ENCODE measurements at regions not wholly inside any gene's neighbourhood (a gene's known extent, or its start where the extent isn't known, plus 50 kb on each side); places are given as distances from the start of the nearest gene placed in this dataset.

GRCh38 chr12:93027041-93027440, 97.9 kb upstream of the EEA1 start:
- intact Hi-C loops (cut with DNase I; ENCODE audit: low total_unique reads) = no loop called here
- no peaks in the 10 kb centered on the region for H3K27me3 ChIP-seq
- no peaks in the 10 kb centered on the region for H3K9me3 ChIP-seq
- H3K4me1 ChIP-seq = no peaks in the 10 kb centered on the region
- no peak for DNase-seq
- H3K4me3 ChIP-seq = no peak overlapping the region
- no peaks in the 10 kb centered on the region for H3K36me3 ChIP-seq
- H3K27ac ChIP-seq = no peak overlapping the region
- no peak for TF ChIP-seq CTCF (IDR thresholded peaks at IDR 0.05)
- TF ChIP-seq POLR2A (IDR thresholded peaks at IDR 0.05) = no peak

GRCh38 chr12:93029091-93029490, 100.0 kb upstream of the EEA1 start:
- H3K9me3 ChIP-seq = no peaks in the 10 kb centered on the region
- TF ChIP-seq CTCF (IDR thresholded peaks at IDR 0.05) (no peak), POLR2A (IDR thresholded peaks at IDR 0.05) (no peak)
- H3K4me3 ChIP-seq = no peak overlapping the region
- H3K27ac ChIP-seq = no peak overlapping the region
- H3K36me3 ChIP-seq = no peaks in the 10 kb centered on the region
- no peak for DNase-seq
- intact Hi-C loops (cut with DNase I; ENCODE audit: low total_unique reads) = no loop called here
- H3K4me1 ChIP-seq = no peaks in the 10 kb centered on the region
- no peaks in the 10 kb centered on the region for H3K27me3 ChIP-seq

- Histone ChIP-seq H3K27ac (no peak overlapping the region), H3K27me3 (no peaks in the 10 kb centered on the region), H3K4me1 (no peaks in the 10 kb centered on the region), H3K4me3 (no peak overlapping the region), H3K36me3 (no peaks in the 10 kb centered on the region), H3K9me3 (no peaks in the 10 kb centered on the region)
- intact Hi-C loops (cut with DNase I; ENCODE audit: low total_unique reads) = no loop called here
- DNase-seq = no peak
- TF ChIP-seq POLR2A (IDR thresholded peaks at IDR 0.05) = no peak
- TF ChIP-seq CTCF (IDR thresholded peaks at IDR 0.05) = no peak
Measured at GRCh38 chr12:93031028-93031427, 101.9 kb upstream of the EEA1 start.

- no peak for DNase-seq
- TF ChIP-seq POLR2A (IDR thresholded peaks at IDR 0.05) (no peak), CTCF (IDR thresholded peaks at IDR 0.05) (no peak)
- intact Hi-C loops (cut with DNase I; ENCODE audit: low total_unique reads) = no loop called here
- H3K27ac ChIP-seq = no peak overlapping the region
- no peak overlapping the region for H3K4me3 ChIP-seq
- H3K27me3 ChIP-seq = no peaks in the 10 kb centered on the region
- H3K36me3 ChIP-seq = no peaks in the 10 kb centered on the region
- no peaks in the 10 kb centered on the region for H3K4me1 ChIP-seq
- no peaks in the 10 kb centered on the region for H3K9me3 ChIP-seq
Measured at GRCh38 chr12:93032758-93033157, 103.7 kb upstream of the EEA1 start.

GRCh38 chr12:93033948-93034347, 104.9 kb upstream of the EEA1 start:
- H3K4me3 ChIP-seq = no peak overlapping the region
- no peak overlapping the region for H3K27ac ChIP-seq
- DNase-seq = no peak
- no peaks in the 10 kb centered on the region for H3K4me1 ChIP-seq
- no peaks in the 10 kb centered on the region for H3K9me3 ChIP-seq
- no peaks in the 10 kb centered on the region for H3K27me3 ChIP-seq
- intact Hi-C loops (cut with DNase I; ENCODE audit: low total_unique reads) = no loop called here
- TF ChIP-seq CTCF (IDR thresholded peaks at IDR 0.05) (no peak), POLR2A (IDR thresholded peaks at IDR 0.05) (no peak)
- no peaks in the 10 kb centered on the region for H3K36me3 ChIP-seq

All from uterus (tissue), 3 donors.